Uterus (tissue), 3 donors: ENCODE measurements at regions not wholly inside any gene's neighbourhood (a gene's known extent, or its start where the extent isn't known, plus 50 kb on each side); places are given as distances from the start of the nearest gene placed in this dataset.
A peak's percentile ranks its signal among the peaks of the same experiment; 100 is the strongest.

Experiments
- DNase-seq, 2 donors: peaks; one replicate each; pipeline ENCODE4 v3.0.0-alpha.2; 2019 to 2020
- H3K27ac ChIP-seq, 2 donors: fragments of 200-600 bp; sonication (generic); 1 replicate in 1 of 2; 2 replicates in 1 of 2; pipeline ENCODE4 v1.5.1; 2016 to 2018
- H3K27me3 ChIP-seq, 2 donors: fragments of 200-600 bp; sonication (generic); one replicate each; pipeline ENCODE4 v1.5.1; 2018 to 2019; ENCODE audit warnings: control low read depth in 1 of 2
- H3K36me3 ChIP-seq, 2 donors: fragments of 200-600 bp; sonication (generic); one replicate each; pipeline ENCODE4 v1.5.1; 2019; ENCODE audit warnings: control low read depth in 1 of 2
- H3K4me1 ChIP-seq, 2 donors: fragments of 200-600 bp; sonication (generic); one replicate each; pipeline ENCODE4 v1.5.1; 2018 to 2019; ENCODE audit warnings: control low read depth in 1 of 2
- H3K4me3 ChIP-seq, 2 donors: fragments of 200-600 bp; sonication (generic); 1 replicate in 1 of 2; 2 replicates in 1 of 2; pipeline ENCODE4 v1.5.1; 2018 to 2019; ENCODE audit warnings: mild to moderate bottlenecking in 1 of 2
- H3K9me3 ChIP-seq, 2 donors: fragments of 200-600 bp; sonication (generic); one replicate each; pipeline ENCODE4 v1.5.1; 2019; ENCODE audit warnings: control low read depth in 1 of 2
- CTCF ChIP-seq, 4 experiments: fragments of 200-600 bp in 2 of 4; fragments of 450-650 bp in 2 of 4; sonication (generic) in 2 of 4; IDR thresholded peaks; one replicate each; pipeline ENCODE4 v1.5.1; 2016 to 2019; ENCODE audit warnings: antibody characterized with exemption in 4 of 4, mild to moderate bottlenecking in 2 of 4, moderate library complexity in 1 of 4
- POLR2A ChIP-seq, 2 donors: fragments of 450-650 bp; IDR thresholded peaks; one replicate each; pipeline ENCODE4 v1.6.1; 2016; ENCODE audit warnings: antibody characterized with exemption in 2 of 2, mild to moderate bottlenecking in 1 of 2, moderate library complexity in 1 of 2
- intact Hi-C: fragments of 100-400 bp; cut with DNase I; formaldehyde crosslinking; loops from one replicate; pipeline ENCODE4 v1.15.1; 2023; ENCODE audit warnings: low total_unique reads
- donor health status: DM: yes; HTN: yes; CAD: no.

- H3K27ac ChIP-seq = no peak overlapping the region
- no peaks in the 10 kb centered on the region for H3K9me3 ChIP-seq
- no peaks in the 10 kb centered on the region for H3K36me3 ChIP-seq
- TF ChIP-seq CTCF (IDR thresholded peaks at IDR 0.05) (no peak), POLR2A (IDR thresholded peaks at IDR 0.05) (no peak)
- H3K4me3 ChIP-seq = no peak overlapping the region
- H3K4me1 ChIP-seq = no peaks in the 10 kb centered on the region
- DNase-seq = no peak
- H3K27me3 ChIP-seq = no peaks in the 10 kb centered on the region
- intact Hi-C loops = no loop called here
Observed at GRCh38 chr19:31708520-31708919, 359.3 kb upstream of the TSHZ3 start.

GRCh38 chr19:31709476-31709875 is 360.2 kb upstream of the TSHZ3 start:
- Histone ChIP-seq H3K4me3 (no peak overlapping the region), H3K36me3 (no peaks in the 10 kb centered on the region), H3K9me3 (no peaks in the 10 kb centered on the region), H3K27me3 (no peaks in the 10 kb centered on the region), H3K4me1 (no peaks in the 10 kb centered on the region), H3K27ac (no peak overlapping the region)
- no peak for DNase-seq
- intact Hi-C loops = no loop called here
- TF ChIP-seq POLR2A (IDR thresholded peaks at IDR 0.05) (no peak), CTCF (IDR thresholded peaks at IDR 0.05) (no peak)

- H3K4me1 ChIP-seq = peaks cover 0 to 7% of the 10 kb centered on the region in 2 donors
- no peaks in the 10 kb centered on the region for H3K27me3 ChIP-seq
- H3K9me3 ChIP-seq = no peaks in the 10 kb centered on the region
- no peak overlapping the region for H3K27ac ChIP-seq
- H3K36me3 ChIP-seq = no peaks in the 10 kb centered on the region
- H3K4me3 ChIP-seq = no peak overlapping the region
- intact Hi-C loops = no loop called here
- DNase-seq = peak in 1 of 2 donors; percentile 45
- TF ChIP-seq POLR2A (IDR thresholded peaks at IDR 0.05) (no peak), CTCF (IDR thresholded peaks at IDR 0.05) (no peak)
Observed at GRCh38 chr19:31715249-31715945, 366.2 kb upstream of the TSHZ3 start.

DNA sequence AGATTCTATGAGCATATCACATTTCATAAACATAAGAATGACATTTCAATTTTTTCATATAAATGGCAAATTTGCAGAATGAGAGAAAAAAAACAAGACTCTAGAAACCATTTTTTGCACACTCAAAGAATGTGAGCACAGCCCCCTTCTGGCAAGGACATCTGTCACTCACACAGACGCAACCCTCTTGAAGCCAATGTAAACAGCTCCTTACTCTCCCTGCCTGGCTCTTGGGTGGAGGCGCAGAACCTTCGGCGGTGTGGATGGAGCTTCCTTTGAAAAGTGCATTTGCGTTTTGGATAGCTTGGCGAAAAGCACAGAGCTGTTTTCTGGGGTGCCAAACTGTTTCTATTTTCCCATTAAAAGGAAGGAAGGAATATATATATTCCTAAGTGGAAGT is 367.6 kb upstream of the TSHZ3 start:
- intact Hi-C loops = no loop called here

More for the DNA sequence above, 367.6 kb upstream of the TSHZ3 start:
- TF ChIP-seq POLR2A (IDR thresholded peaks at IDR 0.05) (no peak), CTCF (IDR thresholded peaks at IDR 0.05) (no peak)
- no peak for DNase-seq
- Histone ChIP-seq H3K4me1 (peaks cover 0 to 7% of the 10 kb centered on the region in 2 donors), H3K9me3 (no peaks in the 10 kb centered on the region), H3K27me3 (no peaks in the 10 kb centered on the region), H3K4me3 (no peak overlapping the region), H3K27ac (no peak overlapping the region), H3K36me3 (no peaks in the 10 kb centered on the region)
